NB4 (cell line): ENCODE measurements at regions not wholly inside any gene's neighbourhood (a gene's known extent, or its start where the extent isn't known, plus 50 kb on each side); places are given as distances from the start of the nearest gene placed in this dataset.

Experiments used
- CTCF ChIP-seq: IDR thresholded peaks from one replicate; pipeline ENCODE4 v1.5.1; 2012; ENCODE audit warnings: low read depth, low read length
- MYC ChIP-seq: IDR thresholded peaks from 2 replicates; pipeline ENCODE4 v1.6.1; 2011; ENCODE audit warnings: low read depth, low read length
- POLR2A ChIP-seq: IDR thresholded peaks from 2 replicates; pipeline ENCODE4 v1.6.1; 2011; ENCODE audit warnings: mild to moderate bottlenecking; ENCODE audit not compliant: insufficient read length; ENCODE audit errors: extremely low read depth
- TF ChIP-seq, protein P1 (sequence below): IDR thresholded peaks from 2 replicates; pipeline ENCODE4 v1.6.1; 2011; ENCODE audit warnings: low read depth, low read length

GRCh38 chr16:49195237-49195548 lies 86.4 kb downstream of the CBLN1 start:
- TF ChIP-seq POLR2A (no peak), CTCF (no peak), MYC (no peak)
- TF ChIP-seq, protein P1, sequence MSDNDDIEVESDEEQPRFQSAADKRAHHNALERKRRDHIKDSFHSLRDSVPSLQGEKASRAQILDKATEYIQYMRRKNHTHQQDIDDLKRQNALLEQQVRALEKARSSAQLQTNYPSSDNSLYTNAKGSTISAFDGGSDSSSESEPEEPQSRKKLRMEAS = no peak
